CD8-positive, alpha-beta memory T cell (primary cell): ENCODE measurements at regions not wholly inside any gene's neighbourhood (a gene's known extent, or its start where the extent isn't known, plus 50 kb on each side); places are given as distances from the start of the nearest gene placed in this dataset.

Source experiments
- CTCF ChIA-PET: fragments of 350-600 bp; sonication (Branson Sonifier 250); formaldehyde crosslinking; loops from one replicate; lab custom pipeline; 2021; ENCODE audit warnings: antibody characterized with exemption; lab: Charles Lee
- POLR2A ChIA-PET: fragments of 350-600 bp; sonication (Branson Sonifier 250); formaldehyde crosslinking; loops from one replicate; lab custom pipeline; 2021; ENCODE audit warnings: antibody characterized with exemption; lab: Charles Lee
- DNase-seq, 5 donors: peaks; one replicate each; pipeline versions ENCODE4 v3.0.0 to v3.0.0-alpha.2; 2020 to 2022; ENCODE audit warnings: mixed read lengths in 1 of 5
- H3K27ac ChIP-seq: one replicate; pipeline ENCODE4 v1.7.0; 2013; ENCODE audit warnings: low read depth, mild to moderate bottlenecking, low read length, moderate library complexity
- H3K27me3 ChIP-seq: 2 replicates; pipeline ENCODE4 v1.7.0; 2013; ENCODE audit warnings: low read length, mild to moderate bottlenecking; ENCODE audit not compliant: insufficient read depth, poor library complexity, severe bottlenecking
- H3K36me3 ChIP-seq: 2 replicates; pipeline ENCODE4 v1.7.0; 2013; ENCODE audit warnings: mild to moderate bottlenecking, low read length, moderate library complexity; ENCODE audit not compliant: insufficient read depth
- H3K4me1 ChIP-seq: 2 replicates; pipeline ENCODE4 v1.7.0; 2013; ENCODE audit warnings: mild to moderate bottlenecking, low read length, moderate library complexity; ENCODE audit not compliant: insufficient read depth
- H3K4me3 ChIP-seq: 2 replicates; pipeline ENCODE4 v1.7.0; 2013; ENCODE audit warnings: mild to moderate bottlenecking, low read length
- H3K9me3 ChIP-seq: 2 replicates; pipeline ENCODE4 v1.7.0; 2013; ENCODE audit warnings: mild to moderate bottlenecking, low read length
- H3K27ac Mint-ChIP-seq, 8 donors: one replicate each; pipeline ENCODE4 v1.8.0; 2020 to 2021; ENCODE audit warnings: mixed read lengths in 8 of 8, mild to moderate bottlenecking in 6 of 8, inconsistent platforms in 3 of 8, moderate library complexity in 3 of 8
- H3K27me3 Mint-ChIP-seq, 2 donors: one replicate each; pipeline ENCODE4 v1.8.0; 2020 to 2021; ENCODE audit warnings: mixed read lengths in 2 of 2, mild to moderate bottlenecking in 1 of 2, moderate library complexity in 1 of 2
- H3K36me3 Mint-ChIP-seq, 3 donors: one replicate each; pipeline ENCODE4 v1.8.0; 2020 to 2021; ENCODE audit warnings: mixed read lengths in 3 of 3, inconsistent platforms in 1 of 3, mild to moderate bottlenecking in 1 of 3
- H3K4me1 Mint-ChIP-seq, 3 donors: one replicate each; pipeline ENCODE4 v1.8.0; 2020 to 2021; ENCODE audit warnings: mixed read lengths in 3 of 3, inconsistent platforms in 1 of 3, mild to moderate bottlenecking in 1 of 3
- H3K4me3 Mint-ChIP-seq, 7 donors: one replicate each; pipeline ENCODE4 v1.8.0; 2020 to 2021; ENCODE audit warnings: mixed read lengths in 7 of 7, mild to moderate bottlenecking in 6 of 7, moderate library complexity in 4 of 7, inconsistent platforms in 2 of 7
- H3K9me3 Mint-ChIP-seq, 5 donors: one replicate each; pipeline ENCODE4 v1.8.0; 2020 to 2022; ENCODE audit warnings: mixed read lengths in 5 of 5, mild to moderate bottlenecking in 3 of 5, moderate library complexity in 2 of 5, inconsistent platforms in 1 of 5

- Histone ChIP-seq H3K4me3 (no peak overlapping the region), H3K27me3 (no peaks in the 10 kb centered on the region), H3K36me3 (no peaks in the 10 kb centered on the region), H3K9me3 (no peaks in the 10 kb centered on the region), H3K27ac (no peak overlapping the region), H3K4me1 (no peaks in the 10 kb centered on the region)
- H3K4me1 Mint-ChIP-seq = peaks cover 0 to 5% (median 0%) of the 10 kb centered on the region in 3 donors
- no peak for DNase-seq
- no peak overlapping the region for H3K27ac Mint-ChIP-seq
- no peaks in the 10 kb centered on the region for H3K27me3 Mint-ChIP-seq
- peaks cover 23 to 30% (median 28%) of the 10 kb centered on the region in 5 donors for H3K9me3 Mint-ChIP-seq
- peaks cover 0 to 25% (median 0%) of the 10 kb centered on the region in 3 donors for H3K36me3 Mint-ChIP-seq
- CTCF ChIA-PET = no interaction called here
- no peak overlapping the region for H3K4me3 Mint-ChIP-seq
- POLR2A ChIA-PET = no interaction called here
Measured at GRCh38 chr5:129342796-129343195, 117.3 kb upstream of the ADAMTS19 start.

GRCh38 chr5:129345213-129345924, 114.7 kb upstream of the ADAMTS19 start:
- peaks cover 13 to 28% (median 22%) of the 10 kb centered on the region in 5 donors for H3K9me3 Mint-ChIP-seq

GRCh38 chr5:129356846-129357245, 103.3 kb upstream of the ADAMTS19 start:
- H3K27me3 Mint-ChIP-seq = no peaks in the 10 kb centered on the region
- H3K27ac Mint-ChIP-seq = no peak overlapping the region
- no peak overlapping the region for H3K4me3 ChIP-seq
- H3K27me3 ChIP-seq = no peaks in the 10 kb centered on the region
- peaks cover 0 to 13% (median 0%) of the 10 kb centered on the region in 3 donors for H3K36me3 Mint-ChIP-seq
- H3K36me3 ChIP-seq = no peaks in the 10 kb centered on the region
- H3K27ac ChIP-seq = no peak overlapping the region
- no peaks in the 10 kb centered on the region for H3K4me1 Mint-ChIP-seq
- no peak for DNase-seq
- no peaks in the 10 kb centered on the region for H3K4me1 ChIP-seq
- peaks cover 0 to 18% (median 6%) of the 10 kb centered on the region in 5 donors for H3K9me3 Mint-ChIP-seq
- H3K9me3 ChIP-seq = no peaks in the 10 kb centered on the region
- no peak overlapping the region for H3K4me3 Mint-ChIP-seq
- POLR2A ChIA-PET = no interaction called here
- CTCF ChIA-PET = no interaction called here

More at GRCh38 chr5:129345213-129345924, 114.7 kb upstream of the ADAMTS19 start:
- H3K36me3 Mint-ChIP-seq = peaks cover 0 to 32% (median 0%) of the 10 kb centered on the region in 3 donors
- peaks cover 0 to 5% (median 0%) of the 10 kb centered on the region in 3 donors for H3K4me1 Mint-ChIP-seq
- H3K4me3 ChIP-seq = no peak overlapping the region
- no peaks in the 10 kb centered on the region for H3K4me1 ChIP-seq
- no peak overlapping the region for H3K27ac Mint-ChIP-seq
- no peaks in the 10 kb centered on the region for H3K9me3 ChIP-seq
- H3K27ac ChIP-seq = no peak overlapping the region
- no peak for DNase-seq
- ChIA-PET POLR2A (no interaction called here), CTCF (no interaction called here)
- no peaks in the 10 kb centered on the region for H3K27me3 Mint-ChIP-seq
- H3K4me3 Mint-ChIP-seq = no peak overlapping the region
- no peaks in the 10 kb centered on the region for H3K36me3 ChIP-seq
- no peaks in the 10 kb centered on the region for H3K27me3 ChIP-seq

GRCh38 chr5:129358069-129358468, 102.0 kb upstream of the ADAMTS19 start:
- no peaks in the 10 kb centered on the region for H3K36me3 ChIP-seq
- H3K27ac Mint-ChIP-seq = no peak overlapping the region
- CTCF ChIA-PET = no interaction called here

GRCh38 chr5:129359450-129359849, 100.6 kb upstream of the ADAMTS19 start:
- no peaks in the 10 kb centered on the region for H3K4me1 Mint-ChIP-seq
- H3K27me3 Mint-ChIP-seq = no peaks in the 10 kb centered on the region
- H3K4me3 Mint-ChIP-seq = no peak overlapping the region
- H3K9me3 Mint-ChIP-seq = peaks cover 0 to 23% (median 6%) of the 10 kb centered on the region in 5 donors
- Histone ChIP-seq H3K4me3 (no peak overlapping the region), H3K9me3 (no peaks in the 10 kb centered on the region), H3K36me3 (no peaks in the 10 kb centered on the region), H3K27me3 (no peaks in the 10 kb centered on the region), H3K27ac (no peak overlapping the region), H3K4me1 (no peaks in the 10 kb centered on the region)
- POLR2A ChIA-PET = no interaction called here
- DNase-seq = no peak
- no peak overlapping the region for H3K27ac Mint-ChIP-seq
- H3K36me3 Mint-ChIP-seq = peaks cover 0 to 10% (median 0%) of the 10 kb centered on the region in 3 donors
- CTCF ChIA-PET = no interaction called here

More at GRCh38 chr5:129358069-129358468, 102.0 kb upstream of the ADAMTS19 start:
- Histone ChIP-seq H3K27me3 (no peaks in the 10 kb centered on the region), H3K27ac (no peak overlapping the region), H3K9me3 (no peaks in the 10 kb centered on the region), H3K4me3 (no peak overlapping the region), H3K4me1 (no peaks in the 10 kb centered on the region)
- no peak for DNase-seq
- Mint-ChIP-seq H3K9me3 (peaks cover 3 to 18% (median 6%) of the 10 kb centered on the region in 5 donors), H3K27me3 (no peaks in the 10 kb centered on the region), H3K36me3 (peaks cover 0 to 13% (median 0%) of the 10 kb centered on the region in 3 donors), H3K4me1 (no peaks in the 10 kb centered on the region), H3K4me3 (no peak overlapping the region)
- POLR2A ChIA-PET = no interaction called here

GRCh38 chr5:129361441-129362025, 98.6 kb upstream of the ADAMTS19 start:
- no peak overlapping the region for H3K4me3 ChIP-seq
- H3K4me3 Mint-ChIP-seq = no peak overlapping the region
- peaks cover 12 to 24% (median 21%) of the 10 kb centered on the region in 5 donors for H3K9me3 Mint-ChIP-seq
- ChIA-PET POLR2A (no interaction called here), CTCF (no interaction called here)
- H3K36me3 ChIP-seq = no peaks in the 10 kb centered on the region
- no peak for DNase-seq
- no peaks in the 10 kb centered on the region for H3K27me3 Mint-ChIP-seq
- peaks cover 0 to 14% (median 0%) of the 10 kb centered on the region in 3 donors for H3K36me3 Mint-ChIP-seq
- no peak overlapping the region for H3K27ac ChIP-seq
- no peaks in the 10 kb centered on the region for H3K4me1 ChIP-seq
- no peaks in the 10 kb centered on the region for H3K4me1 Mint-ChIP-seq
- no peaks in the 10 kb centered on the region for H3K27me3 ChIP-seq
- H3K9me3 ChIP-seq = no peaks in the 10 kb centered on the region
- no peak overlapping the region for H3K27ac Mint-ChIP-seq

- Histone ChIP-seq H3K27me3 (no peaks in the 10 kb centered on the region), H3K27ac (no peak overlapping the region), H3K9me3 (no peaks in the 10 kb centered on the region), H3K4me3 (no peak overlapping the region), H3K36me3 (no peaks in the 10 kb centered on the region), H3K4me1 (no peaks in the 10 kb centered on the region)
- H3K9me3 Mint-ChIP-seq = peaks cover 13 to 24% (median 18%) of the 10 kb centered on the region in 5 donors
- ChIA-PET CTCF (no interaction called here), POLR2A (no interaction called here)
- no peak for DNase-seq
- H3K36me3 Mint-ChIP-seq = peaks cover 0 to 11% (median 0%) of the 10 kb centered on the region in 3 donors
- H3K27me3 Mint-ChIP-seq = no peaks in the 10 kb centered on the region
- H3K27ac Mint-ChIP-seq = no peak overlapping the region
- H3K4me1 Mint-ChIP-seq = no peaks in the 10 kb centered on the region
- no peak overlapping the region for H3K4me3 Mint-ChIP-seq
Measured at GRCh38 chr5:129362456-129362855, 97.6 kb upstream of the ADAMTS19 start.

GRCh38 chr5:129363991-129364390, 96.1 kb upstream of the ADAMTS19 start:
- ChIA-PET CTCF (no interaction called here), POLR2A (no interaction called here)
- Histone ChIP-seq H3K9me3 (no peaks in the 10 kb centered on the region), H3K36me3 (no peaks in the 10 kb centered on the region), H3K4me3 (no peak overlapping the region), H3K27ac (no peak overlapping the region), H3K4me1 (no peaks in the 10 kb centered on the region), H3K27me3 (no peaks in the 10 kb centered on the region)
- Mint-ChIP-seq H3K36me3 (peaks cover 0 to 5% (median 0%) of the 10 kb centered on the region in 3 donors), H3K9me3 (peaks cover 13 to 27% (median 20%) of the 10 kb centered on the region in 5 donors), H3K4me1 (no peaks in the 10 kb centered on the region), H3K27me3 (no peaks in the 10 kb centered on the region), H3K27ac (no peak overlapping the region), H3K4me3 (no peak overlapping the region)
- DNase-seq = no peak
